Bronchial epithelial cell (primary cell): ENCODE measurements at regions not wholly inside any gene's neighbourhood (a gene's known extent, or its start where the extent isn't known, plus 50 kb on each side); places are given as distances from the start of the nearest gene placed in this dataset.

Experiments
- DNase-seq: peaks from one replicate; pipeline ENCODE4 v3.0.0-alpha.2; 2010; ENCODE audit warnings: low read depth
- FAIRE-seq: peaks from 2 replicates; lab custom pipeline; 2011; peaks lifted over from hg19 to GRCh38; lab: Jason Lieb, UNC
- H3K27me3 ChIP-seq: 2 replicates; pipeline ENCODE4 v1.5.1; 2011; ENCODE audit warnings: low read length; ENCODE audit not compliant: control insufficient read depth, insufficient read depth
- H3K36me3 ChIP-seq: 2 replicates; pipeline ENCODE4 v1.5.1; 2011; ENCODE audit warnings: low read length; ENCODE audit not compliant: control insufficient read depth, insufficient read depth
- H3K4me3 ChIP-seq: 2 replicates; pipeline ENCODE4 v1.5.1; 2011; ENCODE audit warnings: mild to moderate bottlenecking, low read depth, low read length, control low read depth
- TF ChIP-seq, protein P1 (sequence below): IDR thresholded peaks from 2 replicates; pipeline ENCODE4 v1.5.1; 2011; ENCODE audit warnings: mild to moderate bottlenecking, moderate library complexity, low read length, control low read depth, inconsistent platforms; ENCODE audit not compliant: insufficient read depth, severe bottlenecking

- Histone ChIP-seq H3K27me3 (no peaks in the 10 kb centered on the region), H3K36me3 (no peaks in the 10 kb centered on the region), H3K4me3 (no peak overlapping the region)
- FAIRE-seq (no peak), DNase-seq (no peak)
- TF ChIP-seq, protein P1, sequence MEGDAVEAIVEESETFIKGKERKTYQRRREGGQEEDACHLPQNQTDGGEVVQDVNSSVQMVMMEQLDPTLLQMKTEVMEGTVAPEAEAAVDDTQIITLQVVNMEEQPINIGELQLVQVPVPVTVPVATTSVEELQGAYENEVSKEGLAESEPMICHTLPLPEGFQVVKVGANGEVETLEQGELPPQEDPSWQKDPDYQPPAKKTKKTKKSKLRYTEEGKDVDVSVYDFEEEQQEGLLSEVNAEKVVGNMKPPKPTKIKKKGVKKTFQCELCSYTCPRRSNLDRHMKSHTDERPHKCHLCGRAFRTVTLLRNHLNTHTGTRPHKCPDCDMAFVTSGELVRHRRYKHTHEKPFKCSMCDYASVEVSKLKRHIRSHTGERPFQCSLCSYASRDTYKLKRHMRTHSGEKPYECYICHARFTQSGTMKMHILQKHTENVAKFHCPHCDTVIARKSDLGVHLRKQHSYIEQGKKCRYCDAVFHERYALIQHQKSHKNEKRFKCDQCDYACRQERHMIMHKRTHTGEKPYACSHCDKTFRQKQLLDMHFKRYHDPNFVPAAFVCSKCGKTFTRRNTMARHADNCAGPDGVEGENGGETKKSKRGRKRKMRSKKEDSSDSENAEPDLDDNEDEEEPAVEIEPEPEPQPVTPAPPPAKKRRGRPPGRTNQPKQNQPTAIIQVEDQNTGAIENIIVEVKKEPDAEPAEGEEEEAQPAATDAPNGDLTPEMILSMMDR, result no peak
Observed at GRCh38 chr2:221704442-221704841, 132.3 kb upstream of the EPHA4 start.

- TF ChIP-seq, protein P1, result no peak
- DNase-seq (no peak), FAIRE-seq (no peak)
Observed at GRCh38 chr2:221693365-221693764, 121.3 kb upstream of the EPHA4 start.

DNA sequence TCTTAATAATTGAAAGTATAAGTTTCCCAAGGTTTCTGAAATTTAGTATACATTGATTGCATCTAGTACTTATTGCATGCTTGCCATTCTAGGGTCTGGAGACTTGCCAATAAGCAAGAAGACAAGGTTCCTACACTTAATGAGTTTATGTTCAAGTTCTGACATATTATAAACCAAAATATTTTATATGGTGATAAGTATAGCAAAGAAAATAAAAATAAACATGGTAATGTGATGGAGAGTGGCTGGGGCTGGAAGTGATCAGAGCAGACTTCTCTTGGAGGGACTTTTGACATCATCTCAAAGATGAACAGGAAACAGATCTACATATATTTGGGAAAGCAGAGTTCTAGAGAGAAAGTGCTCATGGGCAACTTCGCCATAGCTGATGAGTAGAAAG is 119.5 kb upstream of the EPHA4 start:
- no peaks in the 10 kb centered on the region for H3K27me3 ChIP-seq
- TF ChIP-seq, protein P1, result no peak
- no peaks in the 10 kb centered on the region for H3K36me3 ChIP-seq

More at GRCh38 chr2:221693365-221693764, 121.3 kb upstream of the EPHA4 start:
- H3K4me3 ChIP-seq, result no peak overlapping the region
- H3K27me3 ChIP-seq, result no peaks in the 10 kb centered on the region
- H3K36me3 ChIP-seq, result no peaks in the 10 kb centered on the region

GRCh38 chr2:221689140-221689539 is 117.0 kb upstream of the EPHA4 start:
- FAIRE-seq, result no peak
- DNase-seq, result no peak
- Histone ChIP-seq H3K4me3 (no peak overlapping the region), H3K36me3 (no peaks in the 10 kb centered on the region), H3K27me3 (no peaks in the 10 kb centered on the region)
- TF ChIP-seq, protein P1, result no peak

More for the DNA sequence above, 119.5 kb upstream of the EPHA4 start:
- H3K4me3 ChIP-seq, result no peak overlapping the region
- DNase-seq (no peak), FAIRE-seq (no peak)

DNA sequence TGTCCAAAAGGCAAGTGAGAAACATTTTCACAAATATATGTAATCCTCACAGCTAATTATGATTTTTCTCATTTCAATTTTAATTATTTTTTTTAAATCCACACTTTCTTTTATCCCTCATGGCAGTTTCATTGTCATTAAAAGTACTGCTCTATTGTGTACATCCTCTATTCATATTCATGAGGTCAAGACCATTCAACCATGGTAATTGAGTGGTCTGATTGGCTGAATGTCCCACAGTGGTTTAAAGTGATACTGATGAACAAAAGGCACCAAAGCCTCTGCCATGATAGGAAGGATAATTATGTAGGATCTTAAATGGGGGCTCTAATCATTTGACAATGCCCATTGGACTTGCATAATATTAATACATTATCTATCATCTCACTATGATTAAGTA is 108.4 kb upstream of the EPHA4 start:
- Histone ChIP-seq H3K36me3 (no peaks in the 10 kb centered on the region), H3K4me3 (no peak overlapping the region), H3K27me3 (no peaks in the 10 kb centered on the region)
- no peak for DNase-seq
- no peak for FAIRE-seq
- TF ChIP-seq, protein P1, result no peak

DNA sequence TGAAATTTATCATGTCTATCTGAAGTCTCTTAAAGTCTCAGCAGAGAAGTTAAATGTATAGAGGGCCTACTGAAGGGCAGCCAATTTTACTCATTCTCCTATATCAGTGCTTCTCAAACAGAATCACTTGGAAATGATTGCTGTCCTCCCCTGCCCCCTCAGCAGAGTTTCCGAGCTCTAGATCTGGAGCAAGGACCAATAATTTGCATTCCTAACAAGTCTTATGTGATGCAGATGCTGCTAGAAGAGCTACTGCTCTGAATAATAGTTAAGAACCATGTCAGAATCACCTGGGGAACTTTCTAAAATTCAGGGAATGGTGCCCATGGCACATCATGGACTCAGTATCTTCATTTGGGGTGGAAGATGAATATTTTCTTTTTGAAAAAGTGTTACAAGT is 105.6 kb upstream of the EPHA4 start:
- Histone ChIP-seq H3K36me3 (no peaks in the 10 kb centered on the region), H3K27me3 (no peaks in the 10 kb centered on the region), H3K4me3 (no peak overlapping the region)
- TF ChIP-seq, protein P1, result no peak
- no peak for DNase-seq
- no peak for FAIRE-seq
